ENCODE measurements at regions not wholly inside any gene's neighbourhood (a gene's known extent, or its start where the extent isn't known, plus 50 kb on each side); places are given as distances from the start of the nearest gene placed in this dataset.

DNA sequence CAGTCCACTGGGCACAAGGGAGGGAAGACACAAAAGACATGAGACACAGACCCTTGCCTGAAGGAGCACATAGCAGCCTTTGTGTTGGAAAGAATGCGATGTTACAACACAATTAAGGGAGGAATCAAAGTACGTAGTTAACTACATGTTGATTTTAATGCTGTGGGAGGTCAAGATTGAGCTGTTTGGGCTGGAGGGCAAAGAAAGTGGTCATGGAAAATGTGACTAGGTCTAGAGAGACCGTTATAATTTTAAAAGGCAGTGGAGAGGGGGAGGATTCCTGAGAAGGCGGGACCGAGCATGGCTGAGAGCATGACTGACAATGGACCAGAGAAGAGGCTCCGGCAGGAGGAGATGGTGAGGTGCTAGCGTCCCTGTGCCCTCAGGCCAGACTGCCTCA lies 111.8 kb upstream of the ATP1A1 start:
- Histone ChIP-seq H3K27me3 (ENCODE audit: insufficient read depth) (no peaks in the 10 kb centered on the region), H3K4me2 (no peak overlapping the region), H3K27ac (ENCODE audit: low read depth) (no peak overlapping the region), H3K79me2 (replicated peaks; ENCODE audit: insufficient read depth) (no peaks in the 10 kb centered on the region), H3F3A (replicated peaks; ENCODE audit: low read depth) (no peaks in the 10 kb centered on the region), H3K9me2 (ENCODE audit: insufficient read depth) (no peaks in the 10 kb centered on the region), H3K36me3 (ENCODE audit: insufficient read depth) (no peaks in the 10 kb centered on the region), H4K20me1 (replicated peaks; ENCODE audit: insufficient read depth) (no peaks in the 10 kb centered on the region), H2AFZ (no peak overlapping the region), H3K4me3 (no peak overlapping the region), H3K4me1 (ENCODE audit: insufficient read depth) (no peaks in the 10 kb centered on the region)
- peak; percentile 77 for ATAC-seq
- peaks cover 8% of the 10 kb centered on the region for H3K4me1 Mint-ChIP-seq
- no peak overlapping the region for H3K4me3 Mint-ChIP-seq
- no peaks in the 10 kb centered on the region for H3K36me3 Mint-ChIP-seq (ENCODE audit: low read depth)
- peak; percentile 19 for DNase-seq (ENCODE audit: low spot score)
- TF ChIP-seq, protein P1, sequence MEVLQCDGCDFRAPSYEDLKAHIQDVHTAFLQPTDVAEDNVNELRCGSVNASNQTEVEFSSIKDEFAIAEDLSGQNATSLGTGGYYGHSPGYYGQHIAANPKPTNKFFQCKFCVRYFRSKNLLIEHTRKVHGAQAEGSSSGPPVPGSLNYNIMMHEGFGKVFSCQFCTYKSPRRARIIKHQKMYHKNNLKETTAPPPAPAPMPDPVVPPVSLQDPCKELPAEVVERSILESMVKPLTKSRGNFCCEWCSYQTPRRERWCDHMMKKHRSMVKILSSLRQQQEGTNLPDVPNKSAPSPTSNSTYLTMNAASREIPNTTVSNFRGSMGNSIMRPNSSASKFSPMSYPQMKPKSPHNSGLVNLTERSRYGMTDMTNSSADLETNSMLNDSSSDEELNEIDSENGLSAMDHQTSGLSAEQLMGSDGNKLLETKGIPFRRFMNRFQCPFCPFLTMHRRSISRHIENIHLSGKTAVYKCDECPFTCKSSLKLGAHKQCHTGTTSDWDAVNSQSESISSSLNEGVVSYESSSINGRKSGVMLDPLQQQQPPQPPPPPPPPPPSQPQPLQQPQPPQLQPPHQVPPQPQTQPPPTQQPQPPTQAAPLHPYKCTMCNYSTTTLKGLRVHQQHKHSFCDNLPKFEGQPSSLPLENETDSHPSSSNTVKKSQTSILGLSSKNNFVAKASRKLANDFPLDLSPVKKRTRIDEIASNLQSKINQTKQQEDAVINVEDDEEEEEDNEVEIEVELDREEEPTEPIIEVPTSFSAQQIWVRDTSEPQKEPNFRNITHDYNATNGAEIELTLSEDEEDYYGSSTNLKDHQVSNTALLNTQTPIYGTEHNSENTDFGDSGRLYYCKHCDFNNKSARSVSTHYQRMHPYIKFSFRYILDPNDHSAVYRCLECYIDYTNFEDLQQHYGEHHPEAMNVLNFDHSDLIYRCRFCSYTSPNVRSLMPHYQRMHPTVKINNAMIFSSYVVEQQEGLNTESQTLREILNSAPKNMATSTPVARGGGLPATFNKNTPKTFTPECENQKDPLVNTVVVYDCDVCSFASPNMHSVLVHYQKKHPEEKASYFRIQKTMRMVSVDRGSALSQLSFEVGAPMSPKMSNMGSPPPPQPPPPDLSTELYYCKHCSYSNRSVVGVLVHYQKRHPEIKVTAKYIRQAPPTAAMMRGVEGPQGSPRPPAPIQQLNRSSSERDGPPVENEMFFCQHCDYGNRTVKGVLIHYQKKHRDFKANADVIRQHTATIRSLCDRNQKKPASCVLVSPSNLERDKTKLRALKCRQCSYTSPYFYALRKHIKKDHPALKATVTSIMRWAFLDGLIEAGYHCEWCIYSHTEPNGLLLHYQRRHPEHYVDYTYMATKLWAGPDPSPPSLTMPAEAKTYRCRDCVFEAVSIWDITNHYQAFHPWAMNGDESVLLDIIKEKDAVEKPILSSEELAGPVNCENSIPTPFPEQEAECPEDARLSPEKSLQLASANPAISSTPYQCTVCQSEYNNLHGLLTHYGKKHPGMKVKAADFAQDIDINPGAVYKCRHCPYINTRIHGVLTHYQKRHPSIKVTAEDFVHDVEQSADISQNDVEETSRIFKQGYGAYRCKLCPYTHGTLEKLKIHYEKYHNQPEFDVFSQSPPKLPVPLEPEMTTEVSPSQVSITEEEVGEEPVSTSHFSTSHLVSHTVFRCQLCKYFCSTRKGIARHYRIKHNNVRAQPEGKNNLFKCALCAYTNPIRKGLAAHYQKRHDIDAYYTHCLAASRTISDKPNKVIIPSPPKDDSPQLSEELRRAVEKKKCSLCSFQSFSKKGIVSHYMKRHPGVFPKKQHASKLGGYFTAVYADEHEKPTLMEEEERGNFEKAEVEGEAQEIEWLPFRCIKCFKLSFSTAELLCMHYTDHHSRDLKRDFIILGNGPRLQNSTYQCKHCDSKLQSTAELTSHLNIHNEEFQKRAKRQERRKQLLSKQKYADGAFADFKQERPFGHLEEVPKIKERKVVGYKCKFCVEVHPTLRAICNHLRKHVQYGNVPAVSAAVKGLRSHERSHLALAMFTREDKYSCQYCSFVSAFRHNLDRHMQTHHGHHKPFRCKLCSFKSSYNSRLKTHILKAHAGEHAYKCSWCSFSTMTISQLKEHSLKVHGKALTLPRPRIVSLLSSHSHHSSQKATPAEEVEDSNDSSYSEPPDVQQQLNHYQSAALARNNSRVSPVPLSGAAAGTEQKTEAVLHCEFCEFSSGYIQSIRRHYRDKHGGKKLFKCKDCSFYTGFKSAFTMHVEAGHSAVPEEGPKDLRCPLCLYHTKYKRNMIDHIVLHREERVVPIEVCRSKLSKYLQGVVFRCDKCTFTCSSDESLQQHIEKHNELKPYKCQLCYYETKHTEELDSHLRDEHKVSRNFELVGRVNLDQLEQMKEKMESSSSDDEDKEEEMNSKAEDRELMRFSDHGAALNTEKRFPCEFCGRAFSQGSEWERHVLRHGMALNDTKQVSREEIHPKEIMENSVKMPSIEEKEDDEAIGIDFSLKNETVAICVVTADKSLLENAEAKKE (CRISPR knock-in tag; IDR thresholded peaks at IDR 0.05): no peak
- no peak for TF ChIP-seq REST (IDR thresholded peaks at IDR 0.05; ENCODE audit: unreplicated experiment)
- TF ChIP-seq ZNF114 (CRISPR knock-in tag; IDR thresholded peaks at IDR 0.05): no peak
- no peak for TF ChIP-seq CREB1 (CRISPR knock-in tag; IDR thresholded peaks at IDR 0.05; ENCODE audit: low read depth)
- TF ChIP-seq JUNB (IDR thresholded peaks at IDR 0.05; ENCODE audit: unreplicated experiment): no peak
- TF ChIP-seq POLR2AphosphoS5 (IDR thresholded peaks at IDR 0.05; ENCODE audit: low read depth): no peak
- no peak for TF ChIP-seq CTCF (conservative IDR thresholded peaks at IDR 0.05; ENCODE audit: low read depth in 2 of 2)
- no peak for TF ChIP-seq NANOG (IDR thresholded peaks at IDR 0.05; ENCODE audit: borderline replicate concordance)
- no peak for TF ChIP-seq EZH2phosphoT487 (IDR thresholded peaks at IDR 0.05; ENCODE audit: unreplicated experiment)
- TF ChIP-seq ZNF331 (CRISPR knock-in tag; IDR thresholded peaks at IDR 0.05; ENCODE audit: low read depth): no peak
- TF ChIP-seq STAT1 (IDR thresholded peaks at IDR 0.05; ENCODE audit: unreplicated experiment): no peak
- H3K27ac Mint-ChIP-seq: no peak overlapping the region
- H3K9me3 Mint-ChIP-seq: no peaks in the 10 kb centered on the region; the same call in 2 of the 3 replicates
- no peaks in the 10 kb centered on the region for H3K27me3 Mint-ChIP-seq (ENCODE audit: insufficient read depth, low read depth, poor library complexity)
